ENCODE measurements at regions not wholly inside any gene's neighbourhood (a gene's known extent, or its start where the extent isn't known, plus 50 kb on each side); places are given as distances from the start of the nearest gene placed in this dataset.

DNA sequence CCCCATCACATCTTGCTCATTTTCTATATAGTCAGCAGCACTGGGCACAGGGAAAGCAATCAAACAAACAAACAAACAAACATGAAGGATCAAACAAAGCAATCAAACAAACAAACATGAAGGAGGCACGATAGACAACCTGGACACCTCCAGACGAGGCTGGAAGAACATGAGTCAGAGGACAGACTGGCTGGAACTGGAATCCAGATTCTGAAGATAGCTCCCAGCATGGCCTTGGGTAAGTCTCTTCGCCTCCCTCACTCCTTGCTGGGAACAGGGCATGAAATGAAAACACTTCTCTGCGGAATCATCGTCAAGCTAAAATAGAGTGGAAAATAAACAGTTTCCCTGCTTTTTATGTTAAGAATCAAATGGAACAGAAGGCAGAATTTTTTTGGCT, 984.8 kb downstream of the VRK1 start (continued):
- TF ChIP-seq, protein P1, sequence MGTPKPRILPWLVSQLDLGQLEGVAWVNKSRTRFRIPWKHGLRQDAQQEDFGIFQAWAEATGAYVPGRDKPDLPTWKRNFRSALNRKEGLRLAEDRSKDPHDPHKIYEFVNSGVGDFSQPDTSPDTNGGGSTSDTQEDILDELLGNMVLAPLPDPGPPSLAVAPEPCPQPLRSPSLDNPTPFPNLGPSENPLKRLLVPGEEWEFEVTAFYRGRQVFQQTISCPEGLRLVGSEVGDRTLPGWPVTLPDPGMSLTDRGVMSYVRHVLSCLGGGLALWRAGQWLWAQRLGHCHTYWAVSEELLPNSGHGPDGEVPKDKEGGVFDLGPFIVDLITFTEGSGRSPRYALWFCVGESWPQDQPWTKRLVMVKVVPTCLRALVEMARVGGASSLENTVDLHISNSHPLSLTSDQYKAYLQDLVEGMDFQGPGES (IDR thresholded peaks at IDR 0.05; ENCODE audit: low read depth, low read length): no peak
- no peak for TF ChIP-seq EZH2phosphoT487 (IDR thresholded peaks at IDR 0.05; ENCODE audit: borderline replicate concordance, low read depth)
- no peak for TF ChIP-seq FOXM1 (IDR thresholded peaks at IDR 0.05; ENCODE audit: low read depth)
- TF ChIP-seq, protein P2, sequence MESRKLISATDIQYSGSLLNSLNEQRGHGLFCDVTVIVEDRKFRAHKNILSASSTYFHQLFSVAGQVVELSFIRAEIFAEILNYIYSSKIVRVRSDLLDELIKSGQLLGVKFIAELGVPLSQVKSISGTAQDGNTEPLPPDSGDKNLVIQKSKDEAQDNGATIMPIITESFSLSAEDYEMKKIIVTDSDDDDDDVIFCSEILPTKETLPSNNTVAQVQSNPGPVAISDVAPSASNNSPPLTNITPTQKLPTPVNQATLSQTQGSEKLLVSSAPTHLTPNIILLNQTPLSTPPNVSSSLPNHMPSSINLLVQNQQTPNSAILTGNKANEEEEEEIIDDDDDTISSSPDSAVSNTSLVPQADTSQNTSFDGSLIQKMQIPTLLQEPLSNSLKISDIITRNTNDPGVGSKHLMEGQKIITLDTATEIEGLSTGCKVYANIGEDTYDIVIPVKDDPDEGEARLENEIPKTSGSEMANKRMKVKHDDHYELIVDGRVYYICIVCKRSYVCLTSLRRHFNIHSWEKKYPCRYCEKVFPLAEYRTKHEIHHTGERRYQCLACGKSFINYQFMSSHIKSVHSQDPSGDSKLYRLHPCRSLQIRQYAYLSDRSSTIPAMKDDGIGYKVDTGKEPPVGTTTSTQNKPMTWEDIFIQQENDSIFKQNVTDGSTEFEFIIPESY (IDR thresholded peaks at IDR 0.05; ENCODE audit: borderline replicate concordance, low read depth): no peak

DNA sequence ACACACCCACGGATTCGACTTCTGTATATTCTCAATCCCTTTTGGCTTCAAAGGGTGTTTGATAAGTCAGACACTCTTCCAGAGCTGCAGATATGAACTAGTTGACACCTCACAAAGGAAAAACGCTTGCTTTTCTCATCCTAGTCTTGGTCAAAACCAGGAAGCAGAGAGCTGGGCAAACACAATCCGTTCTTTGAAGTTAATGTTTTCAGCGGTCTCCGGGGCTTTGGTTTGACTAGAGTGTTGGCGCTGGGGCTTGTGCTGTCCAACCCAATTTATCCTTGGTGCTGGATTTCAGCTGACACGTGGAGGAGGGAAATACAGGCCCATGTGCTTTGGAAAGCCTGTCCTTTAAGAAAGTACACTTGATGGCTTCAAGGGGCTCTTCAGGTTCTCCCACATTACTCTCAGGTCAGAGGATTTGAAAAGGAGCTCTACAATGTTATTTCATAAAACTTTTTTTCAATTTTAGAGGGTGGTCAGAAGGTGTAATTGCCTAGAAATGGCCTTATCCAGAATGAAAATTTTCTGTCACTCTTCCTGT, 985.8 kb downstream of the VRK1 start:
- H4K20me1 ChIP-seq (ENCODE audit: insufficient read depth): no peaks in the 10 kb centered on the region
- CTCF ChIA-PET: no interaction called here
- no peak overlapping the region for H3K9ac ChIP-seq
- H3K36me3 ChIP-seq (replicated peaks in 1 of 2; ENCODE audit: control insufficient read depth in 1 of 2, insufficient read depth in 2 of 2, low read length in 1 of 2): no peaks in the 10 kb centered on the region
- no peaks in the 10 kb centered on the region for H3K9me3 ChIP-seq
- H3K79me2 ChIP-seq (ENCODE audit: insufficient read depth): no peaks in the 10 kb centered on the region
- no peak overlapping the region for H3K4me2 ChIP-seq
- POLR2A ChIA-PET: no interaction called here
- H3K27ac ChIP-seq (ENCODE audit: low read depth in 2 of 2, low read length in 1 of 2): no peak overlapping the region
- DNase-seq: no peak
- H3F3A ChIP-seq (replicated peaks; ENCODE audit: insufficient read depth): no peaks in the 10 kb centered on the region
- no peak overlapping the region for H3K4me3 ChIP-seq (ENCODE audit: low read depth in 2 of 2, low read length in 1 of 2)
- no peak overlapping the region for H2AFZ ChIP-seq (ENCODE audit: low read depth)
- H3K27me3 ChIP-seq (ENCODE audit: insufficient read depth): no peaks in the 10 kb centered on the region
- TF ChIP-seq RCOR1 (IDR thresholded peaks at IDR 0.05; ENCODE audit: low read length) (no peak), GATA2 (CRISPR knock-in tag; IDR thresholded peaks at IDR 0.05) (no peak), FOXJ3 (CRISPR knock-in tag; IDR thresholded peaks at IDR 0.05) (no peak), POLR2AphosphoS5 (IDR thresholded peaks at IDR 0.05; ENCODE audit: low read depth, low read length) (no peak), TCF12 (IDR thresholded peaks at IDR 0.05) (no peak), SIN3A (IDR thresholded peaks at IDR 0.05; ENCODE audit: borderline replicate concordance, low read depth, low read length) (no peak), TAF1 (IDR thresholded peaks at IDR 0.05; ENCODE audit: borderline replicate concordance, low read depth, low read length) (no peak), RAD21 (IDR thresholded peaks at IDR 0.05; ENCODE audit: low read length) (no peak), RXRA (IDR thresholded peaks at IDR 0.05; ENCODE audit: borderline replicate concordance, low read depth) (no peak)
- TF ChIP-seq, protein P3, sequence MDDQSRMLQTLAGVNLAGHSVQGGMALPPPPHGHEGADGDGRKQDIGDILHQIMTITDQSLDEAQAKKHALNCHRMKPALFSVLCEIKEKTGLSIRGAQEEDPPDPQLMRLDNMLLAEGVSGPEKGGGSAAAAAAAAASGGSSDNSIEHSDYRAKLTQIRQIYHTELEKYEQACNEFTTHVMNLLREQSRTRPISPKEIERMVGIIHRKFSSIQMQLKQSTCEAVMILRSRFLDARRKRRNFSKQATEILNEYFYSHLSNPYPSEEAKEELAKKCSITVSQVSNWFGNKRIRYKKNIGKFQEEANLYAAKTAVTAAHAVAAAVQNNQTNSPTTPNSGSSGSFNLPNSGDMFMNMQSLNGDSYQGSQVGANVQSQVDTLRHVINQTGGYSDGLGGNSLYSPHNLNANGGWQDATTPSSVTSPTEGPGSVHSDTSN (IDR thresholded peaks at IDR 0.05): no peak
- TF ChIP-seq, protein P4, sequence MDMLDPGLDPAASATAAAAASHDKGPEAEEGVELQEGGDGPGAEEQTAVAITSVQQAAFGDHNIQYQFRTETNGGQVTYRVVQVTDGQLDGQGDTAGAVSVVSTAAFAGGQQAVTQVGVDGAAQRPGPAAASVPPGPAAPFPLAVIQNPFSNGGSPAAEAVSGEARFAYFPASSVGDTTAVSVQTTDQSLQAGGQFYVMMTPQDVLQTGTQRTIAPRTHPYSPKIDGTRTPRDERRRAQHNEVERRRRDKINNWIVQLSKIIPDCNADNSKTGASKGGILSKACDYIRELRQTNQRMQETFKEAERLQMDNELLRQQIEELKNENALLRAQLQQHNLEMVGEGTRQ (IDR thresholded peaks at IDR 0.05; ENCODE audit: borderline replicate concordance, low read depth, low read length): no peak
- H3K4me1 ChIP-seq (ENCODE audit: control insufficient read depth in 1 of 2, insufficient read depth in 2 of 2, low read depth in 1 of 2, low read length in 1 of 2): no peaks in the 10 kb centered on the region
- no peaks in the 10 kb centered on the region for H3K9me2 ChIP-seq
- 6% methylated on average over 8 of the region's 8 CpGs for WGBS (ENCODE audit: low lambda C conversion rate)

Data from SK-N-SH (cell line).